NAMALWA (cell line): ENCODE measurements at regions not wholly inside any gene's neighbourhood (a gene's known extent, or its start where the extent isn't known, plus 50 kb on each side); places are given as distances from the start of the nearest gene placed in this dataset.

Experiments
- DNase-seq: peaks from one replicate; pipeline ENCODE4 v3.0.0-alpha.2; 2015; ENCODE audit warnings: low spot score

DNA sequence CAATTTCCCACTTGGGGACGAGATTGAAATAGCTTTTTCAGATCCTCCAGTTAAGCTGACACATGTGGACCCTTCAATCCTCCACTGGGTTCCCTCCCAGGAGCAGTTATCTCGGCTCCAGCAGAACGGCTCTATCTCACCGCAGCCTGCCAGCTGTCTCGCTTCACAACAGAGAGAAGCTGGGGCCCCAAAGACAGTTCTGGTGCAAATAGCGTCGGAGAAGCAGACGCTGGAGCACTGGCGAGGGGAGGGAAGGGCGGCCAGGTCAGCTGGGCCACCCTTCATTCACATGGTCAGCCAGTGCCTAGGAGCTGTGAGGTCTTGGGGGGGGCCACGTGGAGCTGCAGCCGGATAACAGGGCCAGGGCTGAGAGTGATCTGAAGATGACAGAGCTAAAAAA is 141.3 kb upstream of the SDK2 start:
- DNase-seq, result no peak

DNA sequence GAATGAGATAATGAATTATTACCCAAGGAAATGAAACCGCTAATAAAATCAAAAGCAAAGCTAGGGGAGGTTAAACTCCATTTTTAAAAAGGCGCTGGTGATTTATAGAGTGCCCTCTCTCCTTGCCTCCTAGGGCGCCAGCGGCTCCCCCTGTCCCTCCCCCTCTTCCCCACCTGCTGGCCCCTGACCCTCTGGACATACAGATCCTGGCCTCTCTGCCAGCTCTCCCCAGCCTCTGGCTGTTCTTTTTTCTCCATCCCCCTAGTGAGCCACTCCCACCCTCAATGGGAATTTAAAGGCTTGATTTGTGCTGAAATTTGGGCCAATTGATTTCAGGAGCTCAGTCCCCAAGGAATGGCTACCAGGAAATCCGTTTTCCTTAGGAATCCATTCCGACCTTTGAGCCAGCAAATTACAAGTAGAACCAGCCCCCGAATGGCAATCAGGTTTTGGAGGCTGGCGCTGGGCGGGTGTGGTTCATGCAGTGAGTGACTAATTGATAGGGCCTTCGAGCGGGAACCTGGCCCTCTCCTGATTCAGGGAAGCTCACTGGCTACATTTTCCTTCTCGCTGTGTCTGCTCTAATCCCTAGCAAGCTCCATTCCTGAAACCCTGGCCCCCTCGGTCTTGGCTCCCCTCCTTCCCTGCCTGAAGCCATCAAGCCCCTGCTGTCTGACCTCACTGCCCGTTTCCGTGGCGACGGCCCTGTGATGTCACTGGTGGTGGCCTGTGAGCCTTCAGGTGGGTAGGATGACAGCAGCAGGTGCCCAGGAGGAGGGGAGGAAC is 141.9 kb upstream of the SDK2 start:
- no peak for DNase-seq

DNA sequence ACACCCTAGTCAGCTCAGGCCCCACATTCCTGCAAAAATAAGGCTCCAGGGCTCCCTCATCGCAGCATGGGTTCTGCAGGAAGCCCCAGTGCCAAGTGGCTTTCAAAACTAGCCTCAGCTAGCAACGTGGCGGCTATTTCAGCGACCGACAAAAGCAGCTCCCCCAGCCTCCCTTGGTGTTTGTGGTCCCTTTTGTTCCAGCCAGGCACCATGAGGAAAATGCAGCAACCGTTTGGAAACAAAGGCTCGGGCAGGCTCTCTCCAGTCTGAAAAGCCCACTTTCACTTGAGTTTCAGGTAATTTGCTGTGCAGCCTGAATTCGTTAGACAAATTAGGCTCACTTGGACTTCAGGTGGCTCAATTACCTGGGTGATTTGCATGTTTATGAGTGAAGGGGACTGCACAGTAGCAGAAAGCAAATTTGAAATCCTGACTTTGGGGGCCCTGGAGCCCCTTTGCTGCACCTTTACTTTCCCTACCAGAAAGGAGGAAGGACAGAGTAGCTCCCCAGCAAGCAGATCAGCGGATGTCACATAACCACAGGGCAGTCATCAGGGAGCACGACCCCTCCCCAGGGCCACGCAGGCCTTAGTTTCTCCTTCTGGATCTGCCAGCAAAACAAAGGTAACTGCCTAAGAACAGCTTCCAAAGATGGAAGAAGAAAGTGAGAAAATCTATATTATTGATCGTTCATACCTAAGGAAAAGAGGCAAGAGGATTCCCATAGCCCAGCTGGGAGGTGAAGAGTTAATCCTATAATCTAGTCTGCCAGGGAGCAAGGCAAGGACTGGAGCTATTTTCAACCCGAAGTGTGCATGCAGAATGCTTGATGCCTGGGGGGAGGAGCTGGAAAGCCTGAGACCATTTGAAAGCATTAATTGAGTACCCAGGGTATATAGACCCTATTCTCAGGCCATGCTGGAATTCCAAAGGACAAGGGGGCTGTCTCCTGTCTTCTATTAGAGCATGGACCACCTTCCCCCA is 143.1 kb upstream of the SDK2 start:
- DNase-seq, result no peak

DNA sequence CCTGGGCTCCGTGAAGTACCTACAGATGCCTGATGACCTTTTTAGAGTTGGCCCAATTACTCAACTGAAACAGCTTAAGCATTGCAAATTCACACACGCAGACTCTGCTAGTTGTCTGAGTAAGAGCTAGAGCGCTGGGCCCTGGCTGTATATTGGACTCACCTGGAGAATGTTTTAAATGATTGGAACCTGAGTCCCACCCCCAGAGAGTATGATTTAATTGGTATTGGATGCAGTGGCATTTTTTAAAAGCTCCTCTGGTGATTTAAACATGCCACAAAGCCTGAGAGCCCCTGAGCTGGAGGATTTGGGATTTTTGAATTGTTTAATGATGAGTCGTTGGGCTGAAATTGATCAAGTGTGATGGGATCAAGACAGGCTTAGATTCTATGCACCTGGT is 143.9 kb upstream of the SDK2 start:
- no peak for DNase-seq

DNA sequence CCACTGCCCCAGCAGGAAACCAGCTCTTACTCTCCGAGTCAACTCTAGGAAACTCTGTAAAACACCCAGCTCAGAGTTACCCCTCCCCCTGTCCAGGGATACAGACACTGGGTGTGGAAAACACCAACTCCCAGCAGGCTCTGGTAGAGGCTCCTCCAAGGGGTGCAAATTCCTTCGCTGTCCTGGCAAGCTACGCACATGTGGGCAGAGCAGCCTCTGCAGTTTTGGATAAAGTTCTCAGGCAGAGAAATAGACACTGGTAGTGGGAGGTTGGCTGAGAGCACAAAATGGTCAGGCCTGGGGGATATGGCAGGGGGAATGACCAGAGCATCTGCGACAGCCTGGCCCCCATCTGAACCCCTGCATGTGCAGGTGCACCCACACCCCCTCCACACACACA is 146.9 kb upstream of the SDK2 start:
- DNase-seq, result no peak

DNA sequence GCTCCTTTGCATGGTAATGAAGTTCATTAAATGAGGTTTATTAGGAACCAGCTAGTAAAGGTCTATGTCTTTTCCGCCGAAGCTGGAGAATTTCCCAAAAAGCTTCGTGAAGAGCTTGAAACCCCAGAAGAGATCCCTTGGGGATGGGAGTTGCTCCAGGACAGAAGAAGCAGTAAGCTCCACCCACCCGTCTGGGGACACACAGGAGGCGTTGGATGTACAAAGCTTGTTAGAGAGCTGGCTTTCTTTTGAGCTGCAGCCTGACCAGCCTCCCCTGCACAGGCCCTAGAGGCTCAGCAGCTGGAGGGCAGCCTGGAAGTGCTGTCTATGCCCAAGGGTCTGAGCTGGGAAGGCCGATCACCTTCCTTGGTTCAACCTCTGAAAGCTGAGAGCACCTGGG is 147.4 kb upstream of the SDK2 start:
- no peak for DNase-seq

DNA sequence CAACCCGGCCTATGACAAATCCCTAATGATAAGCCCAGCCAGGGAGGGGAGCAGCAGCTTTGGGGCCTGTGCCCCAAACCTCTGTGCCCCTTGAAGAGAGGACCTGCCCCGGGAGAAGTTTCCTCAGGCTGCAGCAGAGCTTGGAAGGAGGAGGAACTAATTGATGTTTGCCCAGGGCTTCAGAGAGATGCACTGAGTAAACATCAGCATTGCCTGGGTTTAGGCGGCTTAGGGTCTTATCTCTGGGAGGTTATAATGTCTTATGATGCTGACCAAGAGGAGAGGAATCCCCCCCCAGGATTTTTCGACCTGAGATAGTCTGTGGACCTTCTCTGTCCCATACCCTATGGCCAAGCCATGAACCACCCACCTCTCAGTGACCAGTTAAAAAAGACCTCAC is 148.7 kb upstream of the SDK2 start:
- DNase-seq, result no peak

DNA sequence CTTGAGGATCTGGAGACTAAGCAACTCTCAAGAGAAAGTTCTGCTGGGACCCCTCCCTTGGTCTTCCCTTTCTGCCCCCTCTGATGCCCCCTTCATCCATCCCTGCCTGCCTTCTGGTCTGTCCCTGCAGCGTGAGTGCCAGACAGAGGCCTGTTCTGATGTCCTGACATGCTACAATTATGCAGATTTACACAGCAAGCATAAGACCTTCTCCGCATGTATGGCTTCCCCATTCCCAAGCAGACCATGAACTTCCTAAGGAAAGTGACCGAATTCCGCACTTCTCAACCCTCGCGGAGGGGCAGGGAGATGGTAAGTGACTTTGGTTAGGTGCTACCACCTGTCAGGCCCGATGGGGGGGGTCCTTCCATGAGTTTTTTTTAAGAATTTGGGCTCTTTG is 150.1 kb upstream of the SDK2 start:
- no peak for DNase-seq

DNA sequence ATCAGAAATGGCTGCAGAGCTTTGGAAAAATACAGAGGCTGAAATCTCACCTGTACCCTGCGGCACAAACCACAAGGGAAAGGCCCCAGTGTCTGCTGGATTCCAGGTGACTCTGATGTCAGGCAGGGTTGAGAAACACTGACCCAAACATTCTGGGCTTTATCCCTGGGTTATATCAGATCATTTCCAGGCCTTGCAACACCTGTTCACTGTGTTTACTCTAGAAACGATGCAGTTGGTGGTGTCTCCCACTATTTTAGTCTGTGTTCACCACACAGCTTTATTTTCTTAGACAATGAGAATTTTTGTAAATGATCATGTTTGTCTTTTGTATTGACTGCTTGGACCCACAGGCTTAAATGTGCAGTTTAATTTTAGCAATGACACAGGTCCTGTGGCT is 151.5 kb upstream of the SDK2 start:
- no peak for DNase-seq

DNA sequence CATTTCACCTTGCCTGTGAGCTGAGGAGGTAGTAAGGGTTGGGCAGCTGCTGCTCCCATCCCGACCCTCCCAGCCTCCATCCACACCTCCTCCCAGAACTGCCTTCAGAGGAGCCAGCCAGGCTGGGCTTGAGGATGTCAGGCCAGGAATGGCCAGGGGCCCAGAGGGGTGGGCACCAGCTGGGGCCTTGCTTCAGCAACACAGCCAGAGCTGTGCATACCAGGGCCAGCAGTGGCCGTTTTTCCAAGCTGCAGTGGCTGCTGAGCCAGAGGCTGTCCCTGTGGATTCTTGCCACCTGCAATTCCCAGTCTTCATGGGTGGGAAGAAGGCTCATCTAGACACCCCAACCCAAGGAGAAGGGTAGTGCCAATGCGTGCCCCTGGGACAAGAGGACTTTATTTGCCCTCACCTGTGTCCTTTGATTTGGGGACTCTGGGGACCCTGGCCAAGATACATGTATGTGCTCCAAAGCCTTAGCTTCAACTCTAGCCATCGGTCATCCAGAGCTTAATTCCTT is 153.4 kb upstream of the SDK2 start:
- DNase-seq, result no peak

GRCh38 chr17:73798111-73798748 is 154.0 kb upstream of the SDK2 start:
- no peak for DNase-seq

DNA sequence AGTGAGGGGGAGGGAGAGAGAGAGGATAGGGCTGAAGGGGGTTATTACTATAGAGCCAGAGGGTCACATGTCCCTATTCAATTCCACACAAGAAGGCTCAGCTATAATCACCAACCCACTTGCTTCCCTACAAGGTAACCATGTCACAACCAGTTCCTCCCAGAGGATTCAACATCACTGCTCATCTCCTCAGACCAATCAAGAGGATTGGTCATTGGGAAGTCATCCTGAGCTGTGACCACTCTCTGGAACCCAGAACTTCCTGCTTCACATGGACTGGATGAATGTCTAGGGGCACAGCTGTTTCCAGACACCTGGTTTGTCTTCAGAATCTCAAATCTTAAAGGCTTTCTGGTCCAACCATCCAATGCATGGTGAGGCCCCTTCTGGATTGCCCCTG is 154.9 kb upstream of the SDK2 start:
- no peak for DNase-seq

GRCh38 chr17:73799781-73800627 is 155.8 kb upstream of the SDK2 start:
- no peak for DNase-seq

- no peak for DNase-seq
Observed at GRCh38 chr17:73800893-73801292, 156.6 kb upstream of the SDK2 start.

DNA sequence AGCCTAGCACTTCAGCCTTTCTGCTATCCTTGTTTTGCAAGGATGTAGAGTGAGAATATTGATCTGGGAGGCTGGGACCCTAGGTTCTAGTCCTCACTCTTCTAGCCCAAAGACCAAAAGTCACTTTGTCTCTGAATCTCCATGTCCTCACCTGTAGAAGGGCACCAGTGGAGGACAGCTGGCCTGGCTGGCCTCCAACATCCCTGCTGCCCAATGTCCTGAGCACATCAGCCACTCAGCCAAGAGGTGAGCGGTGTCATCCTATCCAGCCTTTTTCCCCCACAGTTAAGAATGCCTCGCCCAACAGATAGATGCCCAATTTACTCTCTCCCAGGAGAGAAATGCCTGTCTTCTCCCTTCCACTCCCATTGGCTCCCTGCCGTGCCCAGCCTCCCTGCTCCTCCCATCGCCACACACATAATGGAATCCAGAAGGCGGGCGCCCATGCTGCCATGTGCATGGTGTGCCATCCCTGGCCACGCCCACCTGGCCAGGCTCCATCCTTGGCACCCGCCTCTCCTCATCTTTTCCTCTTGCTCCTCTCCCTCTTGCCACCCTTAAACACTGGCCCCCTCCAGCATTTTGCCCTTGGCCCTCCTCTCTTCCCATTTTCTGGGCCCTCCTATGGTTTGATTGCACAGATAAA is 157.3 kb upstream of the SDK2 start:
- DNase-seq, result no peak

DNA sequence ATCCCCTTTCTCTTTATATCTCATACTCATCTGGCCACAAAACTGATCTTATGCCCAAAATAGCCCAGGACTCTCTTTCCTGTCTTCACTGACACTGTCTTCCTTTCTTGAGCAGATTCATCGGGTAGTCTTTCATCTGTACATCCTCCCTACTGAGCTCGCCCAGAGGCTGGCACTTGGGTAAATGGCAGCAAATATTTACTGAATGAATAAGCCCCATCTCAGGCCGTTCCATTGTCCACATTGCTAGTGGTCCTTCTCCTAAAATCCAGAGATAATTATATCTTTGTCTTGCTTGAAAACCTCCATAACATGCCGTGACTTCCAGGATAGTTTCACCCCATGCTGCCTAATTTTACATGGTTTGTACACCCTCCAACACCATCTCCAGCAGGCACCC is 158.1 kb upstream of the SDK2 start:
- DNase-seq, result no peak

- DNase-seq, result no peak
Observed at GRCh38 chr17:73802871-73803270, 158.6 kb upstream of the SDK2 start.

GRCh38 chr17:73803964-73804435 is 159.8 kb upstream of the SDK2 start:
- no peak for DNase-seq

DNA sequence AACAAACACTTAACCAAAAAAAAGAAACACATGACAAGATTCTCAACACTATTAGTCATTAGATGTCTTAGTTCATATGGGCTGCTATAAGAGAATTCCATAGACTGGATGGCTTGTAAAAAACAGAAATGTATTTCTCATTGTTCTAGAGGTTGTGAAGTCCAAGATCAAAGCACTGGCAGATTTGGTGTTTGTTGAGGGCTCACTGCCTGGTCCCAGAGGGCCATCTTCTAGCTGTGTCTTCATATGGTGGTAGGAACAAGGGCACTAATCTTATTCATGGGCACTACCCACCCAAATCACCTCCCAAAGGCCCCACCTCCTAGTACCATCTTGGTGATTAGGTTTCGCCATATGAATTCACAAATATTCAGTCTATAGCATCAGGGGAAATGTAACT is 162.5 kb upstream of the SDK2 start:
- no peak for DNase-seq

DNA sequence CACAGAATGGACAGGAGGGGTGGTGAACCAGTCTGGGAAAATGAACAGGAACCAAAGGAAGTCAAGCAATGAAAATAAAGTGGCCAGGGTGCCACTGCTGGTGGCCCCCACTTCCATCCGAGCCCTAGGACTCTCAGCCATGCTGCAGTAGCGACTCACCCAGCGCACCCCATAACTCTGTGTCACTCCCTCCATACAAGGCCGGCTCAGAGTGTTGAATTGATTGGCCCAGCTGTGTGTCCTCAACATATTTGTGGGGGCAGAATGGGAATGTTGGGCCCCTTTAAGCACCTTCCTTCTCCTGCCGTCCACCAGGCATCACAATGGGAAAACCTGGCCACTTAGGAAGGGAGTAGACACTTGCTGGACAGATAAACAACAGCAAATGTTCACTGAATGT is 169.0 kb upstream of the SDK2 start:
- no peak for DNase-seq

DNA sequence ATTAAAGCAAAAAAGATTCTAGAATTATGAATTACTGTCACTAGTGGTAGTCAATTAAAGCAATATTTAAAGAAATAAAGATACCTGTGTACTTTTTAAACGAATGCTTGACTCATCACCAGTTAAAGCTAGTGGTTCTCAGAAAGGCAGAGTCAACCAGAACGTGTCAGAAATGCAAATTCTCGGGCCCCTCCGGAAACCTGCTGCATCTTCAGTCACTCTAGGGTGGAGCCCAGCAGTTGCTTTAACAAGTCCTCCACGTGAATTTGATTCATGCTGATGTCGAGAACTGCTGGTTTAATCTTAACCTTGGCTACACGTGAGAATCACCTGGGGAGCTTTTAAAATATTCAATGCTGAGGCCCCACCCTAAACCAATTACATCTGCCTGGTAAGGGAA is 169.8 kb upstream of the SDK2 start:
- no peak for DNase-seq
